Sigmoid colon (tissue), 6 donors: ENCODE measurements at regions not wholly inside any gene's neighbourhood (a gene's known extent, or its start where the extent isn't known, plus 50 kb on each side); places are given as distances from the start of the nearest gene placed in this dataset.

Experiments
- DNase-seq: peaks from one replicate; pipeline ENCODE4 v3.0.0-alpha.2; 2019
- H3K27ac ChIP-seq, 4 donors: fragments of 200-600 bp; sonication (generic); one replicate each; pipeline ENCODE4 v1.5.1; 2016 to 2019; ENCODE audit warnings: mild to moderate bottlenecking in 1 of 4
- H3K27me3 ChIP-seq, 3 donors: fragments of 200-600 bp; sonication (generic); one replicate each; pipeline ENCODE4 v1.5.1; 2019; ENCODE audit warnings: mild to moderate bottlenecking in 1 of 3
- H3K36me3 ChIP-seq, 4 donors: fragments of 200-600 bp; sonication (generic); one replicate each; pipeline ENCODE4 v1.5.1; 2016 to 2019
- H3K4me1 ChIP-seq, 4 donors: fragments of 200-600 bp; sonication (generic); one replicate each; pipeline ENCODE4 v1.5.1; 2017 to 2019
- H3K4me3 ChIP-seq, 4 donors: fragments of 200-600 bp; sonication (generic); one replicate each; pipeline ENCODE4 v1.5.1; 2017 to 2019; ENCODE audit warnings: mild to moderate bottlenecking in 2 of 4, moderate library complexity in 1 of 4
- H3K9me3 ChIP-seq, 4 donors: fragments of 200-600 bp in 3 of 4; sonication (generic) in 3 of 4; one replicate each; pipeline versions ENCODE4 v1.5.1 to v1.6.1; 2013 to 2019
- EP300 ChIP-seq, 4 donors: sonication (generic); formaldehyde crosslinking; IDR thresholded peaks; one replicate each; pipeline ENCODE4 v1.6.1; 2017; ENCODE audit warnings: antibody characterized with exemption in 4 of 4
- POLR2A ChIP-seq, 2 donors: fragments of 450-650 bp; IDR thresholded peaks; one replicate each; pipeline ENCODE4 v1.6.1; 2016; ENCODE audit warnings: antibody characterized with exemption in 2 of 2, mild to moderate bottlenecking in 2 of 2, moderate library complexity in 2 of 2
- POLR2AphosphoS5 ChIP-seq, 4 donors: sonication (generic); formaldehyde crosslinking; IDR thresholded peaks; one replicate each; pipeline ENCODE4 v1.6.1; 2017; ENCODE audit warnings: antibody characterized with exemption in 4 of 4
- WGBS, 2 donors: extraction: QIAGEN DNeasy Blood & Tissue Kit; methylation state at CpG; one replicate each; pipeline ENCODE4 v1.1.7; 2013; 5-methylcytosine and 5-hydroxymethylcytosine counted together
- intact Hi-C: fragments of 100-400 bp; cut with DNase I; formaldehyde crosslinking; loops from one replicate; pipeline ENCODE4 v1.15.1; 2023
- TF ChIP-seq, protein P1 (sequence below), 4 experiments: fragments of 450-650 bp in 3 of 4; fragments of 200-600 bp in 1 of 4; IDR thresholded peaks; one replicate each; pipeline ENCODE4 v1.5.1; 2016 to 2019; ENCODE audit warnings: antibody characterized with exemption in 4 of 4, mild to moderate bottlenecking in 3 of 4, moderate library complexity in 2 of 4
- donor health status: healthy with polysubstance abuse.
- donor health status: healthy.

DNA sequence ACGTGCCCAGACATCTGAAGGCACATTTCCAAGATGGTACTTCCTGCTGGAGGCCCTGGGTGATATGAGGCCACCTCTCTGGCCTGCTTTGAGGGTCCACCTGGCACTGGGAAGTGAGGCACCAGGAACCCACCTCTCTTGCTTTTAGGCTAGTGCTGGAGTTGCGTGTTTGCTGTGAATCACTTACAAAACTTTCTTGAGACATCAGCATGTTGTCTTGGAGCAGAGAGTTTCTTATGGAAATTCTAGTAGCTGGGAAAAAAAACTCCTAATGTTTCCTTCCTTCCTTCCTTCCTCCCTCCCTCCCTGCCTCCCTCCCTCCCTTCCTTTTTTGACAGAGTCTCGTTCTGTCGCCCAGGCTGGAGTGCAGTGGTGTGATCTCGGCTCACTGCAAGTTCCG lies 341.3 kb downstream of the MIAT start:
- no peak for DNase-seq
- no peaks in the 10 kb centered on the region for H3K27me3 ChIP-seq
- peaks cover 0 to 14% (median 12%) of the 10 kb centered on the region in 4 donors for H3K4me1 ChIP-seq
- intact Hi-C loops = loop anchor here (10.0 kb wide), 1 partner anchor 806 kb away; the partner anchor contains the start of gene MN1
- no peak for TF ChIP-seq POLR2A (IDR thresholded peaks at IDR 0.05)
- TF ChIP-seq POLR2AphosphoS5 (IDR thresholded peaks at IDR 0.05) = no peak
- TF ChIP-seq, protein P1, sequence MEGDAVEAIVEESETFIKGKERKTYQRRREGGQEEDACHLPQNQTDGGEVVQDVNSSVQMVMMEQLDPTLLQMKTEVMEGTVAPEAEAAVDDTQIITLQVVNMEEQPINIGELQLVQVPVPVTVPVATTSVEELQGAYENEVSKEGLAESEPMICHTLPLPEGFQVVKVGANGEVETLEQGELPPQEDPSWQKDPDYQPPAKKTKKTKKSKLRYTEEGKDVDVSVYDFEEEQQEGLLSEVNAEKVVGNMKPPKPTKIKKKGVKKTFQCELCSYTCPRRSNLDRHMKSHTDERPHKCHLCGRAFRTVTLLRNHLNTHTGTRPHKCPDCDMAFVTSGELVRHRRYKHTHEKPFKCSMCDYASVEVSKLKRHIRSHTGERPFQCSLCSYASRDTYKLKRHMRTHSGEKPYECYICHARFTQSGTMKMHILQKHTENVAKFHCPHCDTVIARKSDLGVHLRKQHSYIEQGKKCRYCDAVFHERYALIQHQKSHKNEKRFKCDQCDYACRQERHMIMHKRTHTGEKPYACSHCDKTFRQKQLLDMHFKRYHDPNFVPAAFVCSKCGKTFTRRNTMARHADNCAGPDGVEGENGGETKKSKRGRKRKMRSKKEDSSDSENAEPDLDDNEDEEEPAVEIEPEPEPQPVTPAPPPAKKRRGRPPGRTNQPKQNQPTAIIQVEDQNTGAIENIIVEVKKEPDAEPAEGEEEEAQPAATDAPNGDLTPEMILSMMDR (IDR thresholded peaks at IDR 0.05) = no peak
- TF ChIP-seq EP300 (IDR thresholded peaks at IDR 0.05) = no peak
- 45 to 59% methylated on average over 6 of the region's 6 CpGs for WGBS, 2 donors
- H3K4me3 ChIP-seq = no peak overlapping the region
- H3K36me3 ChIP-seq = no peaks in the 10 kb centered on the region
- peak overlapping the region in 1 of 4 donors; percentile 16 for H3K27ac ChIP-seq
- no peaks in the 10 kb centered on the region for H3K9me3 ChIP-seq

DNA sequence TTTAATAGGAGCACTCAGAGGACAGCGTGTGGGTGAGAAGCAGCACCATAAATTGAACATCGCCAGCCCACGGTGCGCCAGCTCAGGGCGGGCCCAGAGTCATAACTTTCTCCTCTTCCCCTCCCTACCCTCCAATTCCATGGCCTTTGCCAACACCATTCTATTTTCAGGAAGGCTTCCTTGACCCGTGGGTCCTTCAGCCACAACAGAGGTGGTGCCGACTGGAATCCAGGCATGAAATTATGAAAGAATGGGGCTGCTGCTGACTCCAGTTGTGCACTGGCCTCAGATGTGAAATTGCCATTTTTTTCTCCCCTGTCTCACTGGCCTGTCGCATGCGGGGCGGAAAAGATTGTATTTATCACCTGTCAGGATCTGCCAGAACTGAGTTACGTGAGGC lies 345.9 kb downstream of the MIAT start:
- H3K27ac ChIP-seq = no peak overlapping the region
- H3K27me3 ChIP-seq = no peaks in the 10 kb centered on the region
- H3K4me1 ChIP-seq = no peaks in the 10 kb centered on the region
- H3K4me3 ChIP-seq = no peak overlapping the region
- WGBS, 2 donors = 61 to 82% methylated on average over 11 of the region's 11 CpGs
- H3K36me3 ChIP-seq = no peaks in the 10 kb centered on the region
- TF ChIP-seq POLR2A (IDR thresholded peaks at IDR 0.05) = no peak
- TF ChIP-seq POLR2AphosphoS5 (IDR thresholded peaks at IDR 0.05) = no peak
- TF ChIP-seq, protein P1 (IDR thresholded peaks at IDR 0.05) = no peak
- no peak for TF ChIP-seq EP300 (IDR thresholded peaks at IDR 0.05)
- no peaks in the 10 kb centered on the region for H3K9me3 ChIP-seq
- DNase-seq = no peak
- intact Hi-C loops = no loop called here

DNA sequence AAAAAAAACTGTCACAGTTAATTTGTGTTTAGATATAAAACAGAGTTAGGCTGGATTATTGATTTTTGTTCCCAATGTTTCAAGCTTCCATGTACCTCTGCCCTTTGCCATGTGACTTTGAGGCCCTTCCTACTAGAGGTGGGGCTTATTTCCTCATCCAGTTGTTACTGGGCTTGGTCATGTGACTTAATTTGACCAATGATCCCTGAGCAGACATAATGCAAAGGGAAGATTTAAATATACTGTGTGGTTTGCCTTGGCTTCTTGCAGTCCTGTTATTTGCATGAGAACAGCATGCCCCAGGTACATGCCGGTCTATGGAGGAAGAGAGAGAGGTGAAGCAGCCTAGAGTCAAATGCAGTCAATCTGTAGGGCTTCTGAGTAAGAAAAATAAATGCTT lies 347.0 kb downstream of the MIAT start:
- no peaks in the 10 kb centered on the region for H3K36me3 ChIP-seq
- no peak overlapping the region for H3K27ac ChIP-seq
- TF ChIP-seq POLR2A (IDR thresholded peaks at IDR 0.05) (no peak), EP300 (IDR thresholded peaks at IDR 0.05) (no peak), POLR2AphosphoS5 (IDR thresholded peaks at IDR 0.05) (no peak)
- TF ChIP-seq, protein P1 (IDR thresholded peaks at IDR 0.05) = no peak
- DNase-seq = no peak
- intact Hi-C loops = no loop called here
- 46 to 60% methylated on average over 1 of the region's 1 CpG for WGBS, 2 donors
- no peak overlapping the region for H3K4me3 ChIP-seq
- H3K4me1 ChIP-seq = no peaks in the 10 kb centered on the region
- H3K9me3 ChIP-seq = no peaks in the 10 kb centered on the region
- no peaks in the 10 kb centered on the region for H3K27me3 ChIP-seq

DNA sequence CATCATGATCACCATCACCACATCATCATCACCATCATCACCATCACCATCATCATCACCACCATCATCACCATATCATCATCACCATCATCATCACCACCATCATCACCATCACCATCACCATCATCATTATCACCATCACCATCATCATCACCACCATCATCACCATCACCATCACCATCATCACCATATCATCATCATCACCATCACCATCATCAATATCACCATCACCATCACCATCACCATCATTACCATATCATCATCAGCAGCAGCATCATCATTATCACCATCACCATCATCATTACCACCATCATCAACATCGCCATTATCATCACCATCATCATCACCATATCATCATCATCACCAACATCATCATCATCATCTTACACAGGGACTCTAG lies 351.1 kb downstream of the MIAT start:
- no peak overlapping the region for H3K4me3 ChIP-seq
- 90 to 94% methylated on average over 1 of the region's 1 CpG for WGBS, 2 donors
- no peaks in the 10 kb centered on the region for H3K9me3 ChIP-seq
- H3K27me3 ChIP-seq = no peaks in the 10 kb centered on the region
- intact Hi-C loops = no loop called here
- H3K4me1 ChIP-seq = no peaks in the 10 kb centered on the region
- no peak overlapping the region for H3K27ac ChIP-seq
- TF ChIP-seq POLR2A (IDR thresholded peaks at IDR 0.05) (no peak), POLR2AphosphoS5 (IDR thresholded peaks at IDR 0.05) (no peak), EP300 (IDR thresholded peaks at IDR 0.05) (no peak)
- TF ChIP-seq, protein P1 (IDR thresholded peaks at IDR 0.05) = no peak
- H3K36me3 ChIP-seq = no peaks in the 10 kb centered on the region
- no peak for DNase-seq

DNA sequence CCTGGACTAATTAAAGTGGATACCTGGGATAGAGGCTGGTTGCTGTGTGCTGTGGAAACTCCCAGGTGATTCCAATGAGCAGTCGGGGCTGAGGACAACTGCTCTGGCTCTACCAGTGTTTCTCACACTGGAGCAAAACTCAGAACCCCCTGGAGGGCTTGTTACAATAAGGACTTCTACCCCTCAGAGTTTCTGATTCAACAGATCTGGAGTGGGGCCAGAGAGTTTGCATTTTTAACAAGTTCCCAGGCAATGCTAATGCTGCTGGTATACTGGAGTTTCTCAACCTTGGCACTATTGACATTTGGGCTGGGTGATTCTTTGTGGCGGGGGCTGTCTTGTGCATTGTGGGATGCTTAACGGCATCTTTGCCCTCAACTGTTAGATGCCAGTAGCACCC lies 353.7 kb downstream of the MIAT start:
- TF ChIP-seq POLR2AphosphoS5 (IDR thresholded peaks at IDR 0.05) = no peak
- TF ChIP-seq POLR2A (IDR thresholded peaks at IDR 0.05) = no peak
- TF ChIP-seq, protein P1 (IDR thresholded peaks at IDR 0.05) = no peak
- TF ChIP-seq EP300 (IDR thresholded peaks at IDR 0.05) = no peak
- intact Hi-C loops = no loop called here

More for the DNA sequence above, 353.7 kb downstream of the MIAT start:
- Histone ChIP-seq H3K4me3 (no peak overlapping the region), H3K27ac (no peak overlapping the region), H3K4me1 (no peaks in the 10 kb centered on the region), H3K9me3 (no peaks in the 10 kb centered on the region), H3K36me3 (no peaks in the 10 kb centered on the region), H3K27me3 (no peaks in the 10 kb centered on the region)
- DNase-seq = no peak
- 71 to 76% methylated on average over 3 of the region's 3 CpGs for whole genome bisulfite sequencing, 2 donors
